CD8-positive, alpha-beta memory T cell (primary cell): ENCODE measurements at regions not wholly inside any gene's neighbourhood (a gene's known extent, or its start where the extent isn't known, plus 50 kb on each side); places are given as distances from the start of the nearest gene placed in this dataset.

ENCODE experiments used
- CTCF ChIA-PET: fragments of 350-600 bp; sonication (Branson Sonifier 250); formaldehyde crosslinking; loops from one replicate; lab custom pipeline; 2021; ENCODE audit warnings: antibody characterized with exemption; lab: Charles Lee
- POLR2A ChIA-PET: fragments of 350-600 bp; sonication (Branson Sonifier 250); formaldehyde crosslinking; loops from one replicate; lab custom pipeline; 2021; ENCODE audit warnings: antibody characterized with exemption; lab: Charles Lee
- DNase-seq, 5 donors: peaks; one replicate each; pipeline versions ENCODE4 v3.0.0 to v3.0.0-alpha.2; 2020 to 2022; ENCODE audit warnings: mixed read lengths in 1 of 5
- H3K27ac ChIP-seq: one replicate; pipeline ENCODE4 v1.7.0; 2013; ENCODE audit warnings: low read depth, mild to moderate bottlenecking, low read length, moderate library complexity
- H3K27me3 ChIP-seq: 2 replicates; pipeline ENCODE4 v1.7.0; 2013; ENCODE audit warnings: low read length, mild to moderate bottlenecking; ENCODE audit not compliant: insufficient read depth, poor library complexity, severe bottlenecking
- H3K36me3 ChIP-seq: 2 replicates; pipeline ENCODE4 v1.7.0; 2013; ENCODE audit warnings: mild to moderate bottlenecking, low read length, moderate library complexity; ENCODE audit not compliant: insufficient read depth
- H3K4me1 ChIP-seq: 2 replicates; pipeline ENCODE4 v1.7.0; 2013; ENCODE audit warnings: mild to moderate bottlenecking, low read length, moderate library complexity; ENCODE audit not compliant: insufficient read depth
- H3K4me3 ChIP-seq: 2 replicates; pipeline ENCODE4 v1.7.0; 2013; ENCODE audit warnings: mild to moderate bottlenecking, low read length
- H3K9me3 ChIP-seq: 2 replicates; pipeline ENCODE4 v1.7.0; 2013; ENCODE audit warnings: mild to moderate bottlenecking, low read length
- H3K27ac Mint-ChIP-seq, 8 donors: one replicate each; pipeline ENCODE4 v1.8.0; 2020 to 2021; ENCODE audit warnings: mixed read lengths in 8 of 8, mild to moderate bottlenecking in 6 of 8, inconsistent platforms in 3 of 8, moderate library complexity in 3 of 8
- H3K27me3 Mint-ChIP-seq, 2 donors: one replicate each; pipeline ENCODE4 v1.8.0; 2020 to 2021; ENCODE audit warnings: mixed read lengths in 2 of 2, mild to moderate bottlenecking in 1 of 2, moderate library complexity in 1 of 2
- H3K36me3 Mint-ChIP-seq, 3 donors: one replicate each; pipeline ENCODE4 v1.8.0; 2020 to 2021; ENCODE audit warnings: mixed read lengths in 3 of 3, inconsistent platforms in 1 of 3, mild to moderate bottlenecking in 1 of 3
- H3K4me1 Mint-ChIP-seq, 3 donors: one replicate each; pipeline ENCODE4 v1.8.0; 2020 to 2021; ENCODE audit warnings: mixed read lengths in 3 of 3, inconsistent platforms in 1 of 3, mild to moderate bottlenecking in 1 of 3
- H3K4me3 Mint-ChIP-seq, 7 donors: one replicate each; pipeline ENCODE4 v1.8.0; 2020 to 2021; ENCODE audit warnings: mixed read lengths in 7 of 7, mild to moderate bottlenecking in 6 of 7, moderate library complexity in 4 of 7, inconsistent platforms in 2 of 7
- H3K9me3 Mint-ChIP-seq, 5 donors: one replicate each; pipeline ENCODE4 v1.8.0; 2020 to 2022; ENCODE audit warnings: mixed read lengths in 5 of 5, mild to moderate bottlenecking in 3 of 5, moderate library complexity in 2 of 5, inconsistent platforms in 1 of 5

DNA sequence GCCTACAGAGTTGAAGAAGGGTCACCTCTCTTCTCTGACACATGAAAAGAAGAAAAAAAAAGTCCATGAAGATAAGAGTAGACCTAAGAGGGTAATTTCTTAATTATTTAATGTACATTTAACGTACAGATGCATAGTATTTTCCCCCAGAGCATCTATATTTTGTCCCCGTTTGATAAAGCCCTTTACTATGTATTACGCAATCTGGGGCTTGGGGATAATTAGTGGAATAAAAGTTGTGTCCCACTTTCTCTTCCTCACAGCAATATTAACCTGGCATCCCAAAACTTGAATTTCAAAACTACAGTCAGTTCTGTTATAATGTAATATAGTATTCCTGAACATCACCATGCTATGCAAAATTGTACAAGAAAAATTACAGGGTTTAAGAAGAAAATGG is 254.1 kb downstream of the SUCLG1 start:
- peaks cover 8 to 18% of the 10 kb centered on the region in 2 donors for H3K27me3 Mint-ChIP-seq
- ChIA-PET POLR2A (no interaction called here), CTCF (no interaction called here)
- no peak overlapping the region for H3K4me3 ChIP-seq
- peaks cover 0 to 9% (median 0%) of the 10 kb centered on the region in 3 donors for H3K36me3 Mint-ChIP-seq
- H3K27ac Mint-ChIP-seq, result no peak overlapping the region
- H3K36me3 ChIP-seq, result no peaks in the 10 kb centered on the region
- H3K27me3 ChIP-seq, result no peaks in the 10 kb centered on the region
- H3K4me3 Mint-ChIP-seq, result no peak overlapping the region
- no peak overlapping the region for H3K27ac ChIP-seq
- no peak for DNase-seq
- H3K4me1 Mint-ChIP-seq, result peaks cover 0 to 5% (median 2%) of the 10 kb centered on the region in 3 donors
- H3K4me1 ChIP-seq, result no peaks in the 10 kb centered on the region
- no peaks in the 10 kb centered on the region for H3K9me3 ChIP-seq
- H3K9me3 Mint-ChIP-seq, result peaks cover 0 to 10% (median 7%) of the 10 kb centered on the region in 5 donors

DNA sequence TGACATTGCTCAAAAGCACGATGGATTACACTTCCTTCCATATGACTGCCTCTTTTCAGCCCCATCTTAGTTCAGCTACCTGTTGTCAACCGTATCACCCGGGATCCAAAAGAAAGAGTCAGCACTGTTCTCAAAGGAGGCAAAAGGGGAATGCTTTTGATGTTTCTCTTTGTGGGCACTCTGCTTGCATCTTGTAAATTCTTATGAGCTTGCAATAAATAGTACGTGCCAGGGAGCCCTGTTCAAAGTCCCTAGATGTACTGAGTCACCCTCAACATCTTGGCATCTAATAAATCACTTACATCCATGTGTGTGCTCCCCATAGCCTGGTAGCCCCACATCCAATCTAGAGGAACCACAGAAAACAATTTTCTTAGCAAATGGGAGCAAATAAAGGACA is 256.9 kb downstream of the SUCLG1 start:
- H3K4me1 Mint-ChIP-seq, result peaks cover 0 to 5% (median 2%) of the 10 kb centered on the region in 3 donors
- no peak overlapping the region for H3K4me3 Mint-ChIP-seq

DNA sequence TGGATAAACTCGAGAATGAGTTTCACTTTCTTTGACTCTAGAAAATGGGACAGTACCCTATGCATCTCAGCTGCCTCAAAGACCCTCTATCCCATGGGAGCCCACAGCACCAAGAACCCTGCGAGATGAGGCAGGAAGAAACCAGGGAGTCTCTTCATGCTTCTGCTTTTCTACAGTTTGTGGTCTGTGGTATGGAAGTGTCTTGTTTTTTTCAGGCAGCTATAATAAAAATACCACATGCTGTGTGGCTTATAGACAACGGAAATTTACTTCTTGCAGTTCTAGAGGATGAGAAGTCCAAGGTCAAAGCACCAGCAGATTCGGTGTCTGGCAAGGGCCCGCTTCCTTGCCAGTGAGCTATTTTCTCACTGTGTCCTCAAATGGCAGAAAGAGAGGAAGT is 257.9 kb downstream of the SUCLG1 start:
- peaks cover 4 to 10% of the 10 kb centered on the region in 2 donors for H3K27me3 Mint-ChIP-seq
- H3K27me3 ChIP-seq, result no peaks in the 10 kb centered on the region
- H3K4me1 Mint-ChIP-seq, result peaks cover 0 to 5% (median 0%) of the 10 kb centered on the region in 3 donors
- ChIA-PET CTCF (no interaction called here), POLR2A (no interaction called here)
- no peak for DNase-seq
- no peaks in the 10 kb centered on the region for H3K9me3 ChIP-seq
- H3K27ac Mint-ChIP-seq, result no peak overlapping the region
- no peaks in the 10 kb centered on the region for H3K36me3 ChIP-seq
- no peak overlapping the region for H3K4me3 Mint-ChIP-seq
- no peaks in the 10 kb centered on the region for H3K4me1 ChIP-seq
- peaks cover 0 to 12% (median 0%) of the 10 kb centered on the region in 3 donors for H3K36me3 Mint-ChIP-seq
- peaks cover 0 to 14% (median 5%) of the 10 kb centered on the region in 5 donors for H3K9me3 Mint-ChIP-seq
- H3K27ac ChIP-seq, result no peak overlapping the region
- no peak overlapping the region for H3K4me3 ChIP-seq

More for the DNA sequence above, 256.9 kb downstream of the SUCLG1 start:
- Histone ChIP-seq H3K9me3 (no peaks in the 10 kb centered on the region), H3K27ac (no peak overlapping the region), H3K4me1 (no peaks in the 10 kb centered on the region), H3K36me3 (no peaks in the 10 kb centered on the region), H3K27me3 (no peaks in the 10 kb centered on the region), H3K4me3 (no peak overlapping the region)
- Mint-ChIP-seq H3K27me3 (peaks cover 6 to 13% of the 10 kb centered on the region in 2 donors), H3K27ac (no peak overlapping the region), H3K9me3 (peaks cover 0 to 14% (median 7%) of the 10 kb centered on the region in 5 donors), H3K36me3 (peaks cover 0 to 12% (median 0%) of the 10 kb centered on the region in 3 donors)
- CTCF ChIA-PET, result no interaction called here
- POLR2A ChIA-PET, result no interaction called here
- no peak for DNase-seq

DNA sequence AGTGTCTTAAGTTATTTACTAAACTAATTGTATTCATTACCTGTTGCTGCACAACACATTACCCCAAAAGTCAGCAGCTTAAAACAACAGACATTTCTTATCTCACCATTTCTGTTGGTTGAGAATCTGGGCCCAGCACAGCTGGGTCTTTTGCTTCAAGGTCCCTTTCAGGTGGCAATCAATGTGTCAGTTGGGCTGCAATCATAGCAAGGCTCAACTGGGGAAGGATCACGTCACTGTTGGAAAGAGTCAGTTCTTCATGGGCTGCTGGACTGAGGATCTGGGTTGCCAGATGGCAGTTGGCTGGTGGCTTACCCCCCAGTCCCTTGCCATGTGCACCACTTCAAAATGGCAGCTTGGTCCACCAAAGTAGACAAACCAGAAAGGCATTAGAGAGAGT is 261.2 kb downstream of the SUCLG1 start:
- peaks cover 0 to 14% (median 5%) of the 10 kb centered on the region in 5 donors for H3K9me3 Mint-ChIP-seq
- Histone ChIP-seq H3K27ac (no peak overlapping the region), H3K9me3 (no peaks in the 10 kb centered on the region), H3K36me3 (no peaks in the 10 kb centered on the region), H3K4me1 (no peaks in the 10 kb centered on the region), H3K27me3 (no peaks in the 10 kb centered on the region), H3K4me3 (no peak overlapping the region)
- ChIA-PET CTCF (no interaction called here), POLR2A (no interaction called here)
- peaks cover 0 to 6% (median 0%) of the 10 kb centered on the region in 3 donors for H3K36me3 Mint-ChIP-seq
- no peak overlapping the region for H3K27ac Mint-ChIP-seq
- H3K4me3 Mint-ChIP-seq, result no peak overlapping the region
- peaks cover 0 to 5% (median 0%) of the 10 kb centered on the region in 3 donors for H3K4me1 Mint-ChIP-seq
- DNase-seq, result no peak
- peaks cover 2 to 3% of the 10 kb centered on the region in 2 donors for H3K27me3 Mint-ChIP-seq

DNA sequence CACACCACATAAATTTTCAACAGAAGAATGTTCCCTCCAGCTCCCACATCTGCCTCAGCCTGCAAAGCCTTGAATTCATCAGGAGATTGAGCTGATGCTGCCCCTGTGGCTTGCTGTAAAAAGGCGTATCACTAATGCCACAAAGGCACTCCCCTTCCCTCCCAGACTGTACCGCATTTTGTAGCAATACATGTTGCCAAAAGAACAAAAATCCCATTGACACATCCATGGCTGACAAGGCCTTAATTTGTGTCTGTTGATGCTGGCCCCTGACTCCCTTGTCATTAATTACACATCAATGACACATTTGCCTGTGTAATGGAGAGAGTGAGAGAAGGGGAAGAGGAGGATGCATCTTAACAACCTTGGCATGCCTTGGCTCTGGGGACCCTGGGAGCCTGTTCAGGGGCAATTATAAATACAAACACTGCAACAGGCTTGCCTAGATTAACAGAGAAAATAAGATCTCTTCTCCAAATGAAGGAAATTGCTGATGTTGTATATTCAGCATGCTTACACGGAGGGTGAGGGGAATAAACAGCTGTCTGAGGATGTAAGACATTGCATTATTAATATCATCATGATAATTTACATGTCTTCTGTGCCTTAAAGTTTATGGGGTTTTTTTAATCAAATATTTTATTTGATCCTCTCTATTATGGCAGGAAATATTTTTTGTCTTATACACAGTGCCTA is 264.0 kb downstream of the SUCLG1 start:
- no peaks in the 10 kb centered on the region for H3K36me3 ChIP-seq
- no peaks in the 10 kb centered on the region for H3K4me1 ChIP-seq
- H3K27ac Mint-ChIP-seq, result no peak overlapping the region
- no peak overlapping the region for H3K4me3 Mint-ChIP-seq
- peaks cover 0 to 3% (median 0%) of the 10 kb centered on the region in 3 donors for H3K36me3 Mint-ChIP-seq
- ChIA-PET POLR2A (no interaction called here), CTCF (no interaction called here)
- H3K9me3 Mint-ChIP-seq, result peaks cover 0 to 4% (median 0%) of the 10 kb centered on the region in 5 donors
- H3K27me3 ChIP-seq, result no peaks in the 10 kb centered on the region
- no peaks in the 10 kb centered on the region for H3K4me1 Mint-ChIP-seq
- no peak for DNase-seq
- no peak overlapping the region for H3K27ac ChIP-seq
- peaks cover 2 to 3% of the 10 kb centered on the region in 2 donors for H3K27me3 Mint-ChIP-seq
- H3K4me3 ChIP-seq, result no peak overlapping the region
- no peaks in the 10 kb centered on the region for H3K9me3 ChIP-seq

DNA sequence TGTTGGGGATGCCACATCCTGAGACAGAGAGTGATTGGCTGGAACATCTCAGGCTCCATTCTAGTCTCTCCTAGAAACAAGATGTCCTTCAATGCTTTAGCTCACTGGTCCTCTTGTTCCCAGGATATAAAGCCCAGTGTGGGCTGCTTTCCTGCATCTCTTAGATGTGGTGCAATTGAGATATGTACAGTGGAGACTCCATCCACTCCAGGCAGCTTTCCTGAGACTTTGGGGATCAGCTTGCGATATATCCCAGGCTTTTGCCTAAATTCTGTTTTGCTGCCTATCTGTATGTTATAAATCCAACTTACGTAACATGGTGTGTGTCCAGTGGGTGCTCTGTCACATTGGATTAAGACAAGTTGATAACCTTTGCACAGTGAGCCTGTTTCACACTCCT is 264.9 kb downstream of the SUCLG1 start:
- no peaks in the 10 kb centered on the region for H3K4me1 Mint-ChIP-seq
- no peaks in the 10 kb centered on the region for H3K36me3 ChIP-seq
- H3K4me3 ChIP-seq, result no peak overlapping the region
- DNase-seq, result no peak
- no peak overlapping the region for H3K4me3 Mint-ChIP-seq
- ChIA-PET POLR2A (no interaction called here), CTCF (no interaction called here)
- peaks cover 0 to 4% (median 0%) of the 10 kb centered on the region in 5 donors for H3K9me3 Mint-ChIP-seq
- H3K27me3 ChIP-seq, result no peaks in the 10 kb centered on the region
- H3K9me3 ChIP-seq, result no peaks in the 10 kb centered on the region
- peaks cover 2% of the 10 kb centered on the region in 2 donors for H3K27me3 Mint-ChIP-seq
- no peaks in the 10 kb centered on the region for H3K36me3 Mint-ChIP-seq
- H3K27ac ChIP-seq, result no peak overlapping the region
- no peaks in the 10 kb centered on the region for H3K4me1 ChIP-seq
- no peak overlapping the region for H3K27ac Mint-ChIP-seq

DNA sequence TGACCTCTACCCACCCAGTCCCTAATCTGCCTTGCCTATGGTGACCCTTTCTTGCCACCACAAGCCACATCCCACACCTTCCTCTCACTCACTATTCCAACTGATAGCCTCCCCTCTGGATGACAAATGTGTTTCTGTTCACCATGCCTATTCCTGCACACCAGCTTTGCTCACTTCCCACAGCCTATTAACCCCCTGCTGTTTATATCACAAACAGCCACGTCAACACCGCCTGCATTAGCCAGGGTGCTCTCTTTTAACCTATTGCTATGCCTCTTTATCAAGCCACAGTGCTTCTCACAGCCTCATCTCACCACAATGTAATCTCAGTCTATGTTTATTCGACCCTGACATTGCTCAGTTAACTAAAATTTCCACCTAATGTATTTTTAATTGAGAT is 271.8 kb downstream of the SUCLG1 start:
- peaks cover 0 to 2% of the 10 kb centered on the region in 2 donors for H3K27me3 Mint-ChIP-seq
- no peaks in the 10 kb centered on the region for H3K9me3 ChIP-seq
- no peaks in the 10 kb centered on the region for H3K4me1 Mint-ChIP-seq
- H3K27ac Mint-ChIP-seq, result no peak overlapping the region
- ChIA-PET POLR2A (no interaction called here), CTCF (no interaction called here)
- H3K9me3 Mint-ChIP-seq, result no peaks in the 10 kb centered on the region
- H3K4me3 Mint-ChIP-seq, result no peak overlapping the region
- H3K4me3 ChIP-seq, result no peak overlapping the region
- no peaks in the 10 kb centered on the region for H3K36me3 ChIP-seq
- no peaks in the 10 kb centered on the region for H3K36me3 Mint-ChIP-seq
- H3K4me1 ChIP-seq, result no peaks in the 10 kb centered on the region
- H3K27me3 ChIP-seq, result no peaks in the 10 kb centered on the region
- no peak overlapping the region for H3K27ac ChIP-seq
- DNase-seq, result no peak

DNA sequence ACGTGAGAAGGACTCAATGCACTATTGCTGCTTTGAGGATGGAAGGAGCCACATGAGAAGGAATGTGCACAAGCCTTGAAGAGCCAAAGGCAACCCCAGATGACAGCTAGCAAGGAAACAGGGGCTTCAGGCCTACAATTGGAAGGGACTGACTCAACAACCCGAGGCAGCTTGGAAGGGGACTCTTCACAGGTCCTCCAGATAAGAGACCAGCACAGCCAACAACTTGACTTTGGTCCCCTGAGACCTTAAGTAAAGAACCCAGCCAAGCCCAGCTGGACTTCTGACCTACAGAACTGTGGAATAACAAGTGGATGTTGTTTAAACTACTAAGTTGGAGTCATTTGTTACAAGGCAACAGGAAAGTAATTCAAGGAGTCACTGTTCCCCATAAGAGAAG is 277.2 kb downstream of the SUCLG1 start:
- H3K4me3 Mint-ChIP-seq, result no peak overlapping the region
- H3K36me3 Mint-ChIP-seq, result no peaks in the 10 kb centered on the region
- CTCF ChIA-PET, result no interaction called here
- no peaks in the 10 kb centered on the region for H3K27me3 ChIP-seq
- POLR2A ChIA-PET, result no interaction called here
- no peaks in the 10 kb centered on the region for H3K9me3 ChIP-seq
- no peak for DNase-seq
- peaks cover 0 to 6% of the 10 kb centered on the region in 2 donors for H3K27me3 Mint-ChIP-seq
- no peaks in the 10 kb centered on the region for H3K36me3 ChIP-seq
- no peak overlapping the region for H3K27ac ChIP-seq
- no peaks in the 10 kb centered on the region for H3K4me1 ChIP-seq
- H3K4me1 Mint-ChIP-seq, result no peaks in the 10 kb centered on the region
- no peak overlapping the region for H3K27ac Mint-ChIP-seq
- H3K4me3 ChIP-seq, result no peak overlapping the region
- no peaks in the 10 kb centered on the region for H3K9me3 Mint-ChIP-seq
